ENCODE measurements at regions not wholly inside any gene's neighbourhood (a gene's known extent, or its start where the extent isn't known, plus 50 kb on each side); places are given as distances from the start of the nearest gene placed in this dataset.

GRCh38 chr3:21062831-21063294 is 688.1 kb downstream of the ZNF385D start:
- 28 to 43% methylated on average over 4 of the region's 4 CpGs for WGBS, 2 donors
- H3K4me1 ChIP-seq: no peaks in the 10 kb centered on the region
- H3K9me3 ChIP-seq: no peaks in the 10 kb centered on the region
- no peaks in the 10 kb centered on the region for H3K27me3 ChIP-seq
- no peak for DNase-seq (ENCODE audit: low spot score in 2 of 2)
- H3K36me3 ChIP-seq: no peaks in the 10 kb centered on the region
- no peak overlapping the region for H3K4me3 ChIP-seq
- TF ChIP-seq, protein P1, sequence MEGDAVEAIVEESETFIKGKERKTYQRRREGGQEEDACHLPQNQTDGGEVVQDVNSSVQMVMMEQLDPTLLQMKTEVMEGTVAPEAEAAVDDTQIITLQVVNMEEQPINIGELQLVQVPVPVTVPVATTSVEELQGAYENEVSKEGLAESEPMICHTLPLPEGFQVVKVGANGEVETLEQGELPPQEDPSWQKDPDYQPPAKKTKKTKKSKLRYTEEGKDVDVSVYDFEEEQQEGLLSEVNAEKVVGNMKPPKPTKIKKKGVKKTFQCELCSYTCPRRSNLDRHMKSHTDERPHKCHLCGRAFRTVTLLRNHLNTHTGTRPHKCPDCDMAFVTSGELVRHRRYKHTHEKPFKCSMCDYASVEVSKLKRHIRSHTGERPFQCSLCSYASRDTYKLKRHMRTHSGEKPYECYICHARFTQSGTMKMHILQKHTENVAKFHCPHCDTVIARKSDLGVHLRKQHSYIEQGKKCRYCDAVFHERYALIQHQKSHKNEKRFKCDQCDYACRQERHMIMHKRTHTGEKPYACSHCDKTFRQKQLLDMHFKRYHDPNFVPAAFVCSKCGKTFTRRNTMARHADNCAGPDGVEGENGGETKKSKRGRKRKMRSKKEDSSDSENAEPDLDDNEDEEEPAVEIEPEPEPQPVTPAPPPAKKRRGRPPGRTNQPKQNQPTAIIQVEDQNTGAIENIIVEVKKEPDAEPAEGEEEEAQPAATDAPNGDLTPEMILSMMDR (IDR thresholded peaks at IDR 0.05): no peak
- TF ChIP-seq EP300 (IDR thresholded peaks at IDR 0.05) (no peak), POLR2A (IDR thresholded peaks at IDR 0.05) (no peak)
- H3K27ac ChIP-seq: no peak overlapping the region

DNA sequence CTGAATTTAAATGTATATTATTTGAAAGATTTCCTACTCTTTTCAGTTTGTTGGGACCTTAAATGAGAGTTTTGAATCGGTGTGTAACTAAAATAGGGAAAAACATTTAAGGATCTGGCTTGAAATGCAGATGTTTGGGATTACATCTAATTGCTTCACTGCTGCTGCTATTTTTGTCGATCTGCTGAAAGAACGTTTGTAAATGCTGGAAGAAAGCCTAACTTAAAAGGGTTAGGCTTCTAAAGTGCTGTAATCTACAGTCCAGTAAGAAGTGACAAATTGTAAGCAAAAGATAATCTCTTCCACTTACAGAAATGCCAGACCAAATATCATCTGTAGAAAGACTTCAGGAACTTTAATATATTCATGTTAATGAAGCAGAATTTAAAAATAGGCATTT is 691.6 kb downstream of the ZNF385D start:
- DNase-seq (ENCODE audit: low spot score in 2 of 2): no peak
- 26 to 33% methylated on average over 3 of the region's 3 CpGs for WGBS, 2 donors
- no peak overlapping the region for H3K27ac ChIP-seq
- H3K9me3 ChIP-seq: no peaks in the 10 kb centered on the region
- H3K4me1 ChIP-seq: no peaks in the 10 kb centered on the region
- H3K27me3 ChIP-seq: no peaks in the 10 kb centered on the region
- H3K36me3 ChIP-seq: no peaks in the 10 kb centered on the region
- H3K4me3 ChIP-seq: no peak overlapping the region
- TF ChIP-seq, protein P1 (IDR thresholded peaks at IDR 0.05): no peak
- TF ChIP-seq POLR2A (IDR thresholded peaks at IDR 0.05) (no peak), EP300 (IDR thresholded peaks at IDR 0.05) (no peak)

DNA sequence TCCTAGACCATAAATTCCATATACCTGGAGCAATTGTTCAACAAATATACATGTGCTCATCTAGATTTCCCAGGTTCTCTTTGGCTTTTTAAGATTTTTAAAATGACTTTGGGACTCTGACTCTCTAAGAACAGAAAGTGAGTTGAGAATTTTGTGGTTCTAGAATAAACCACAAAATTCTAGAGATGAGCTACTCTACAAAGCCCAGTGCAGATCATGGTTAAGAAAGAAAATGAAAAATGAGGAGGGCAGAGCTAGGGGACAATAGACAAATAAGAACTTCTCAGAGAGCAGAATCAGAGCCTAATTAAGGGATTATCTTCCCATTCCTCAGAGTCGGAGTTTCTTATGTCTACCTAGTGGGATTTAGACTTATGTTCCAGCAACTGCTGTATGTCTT is 694.7 kb downstream of the ZNF385D start:
- no peaks in the 10 kb centered on the region for H3K36me3 ChIP-seq
- no peak overlapping the region for H3K4me3 ChIP-seq
- no peaks in the 10 kb centered on the region for H3K4me1 ChIP-seq
- no peaks in the 10 kb centered on the region for H3K27me3 ChIP-seq
- no peak for TF ChIP-seq POLR2A (IDR thresholded peaks at IDR 0.05)
- no peaks in the 10 kb centered on the region for H3K9me3 ChIP-seq
- H3K27ac ChIP-seq: no peak overlapping the region
- no peak for DNase-seq (ENCODE audit: low spot score in 2 of 2)
- 83 to 89% methylated on average over 1 of the region's 1 CpG for WGBS, 2 donors

DNA sequence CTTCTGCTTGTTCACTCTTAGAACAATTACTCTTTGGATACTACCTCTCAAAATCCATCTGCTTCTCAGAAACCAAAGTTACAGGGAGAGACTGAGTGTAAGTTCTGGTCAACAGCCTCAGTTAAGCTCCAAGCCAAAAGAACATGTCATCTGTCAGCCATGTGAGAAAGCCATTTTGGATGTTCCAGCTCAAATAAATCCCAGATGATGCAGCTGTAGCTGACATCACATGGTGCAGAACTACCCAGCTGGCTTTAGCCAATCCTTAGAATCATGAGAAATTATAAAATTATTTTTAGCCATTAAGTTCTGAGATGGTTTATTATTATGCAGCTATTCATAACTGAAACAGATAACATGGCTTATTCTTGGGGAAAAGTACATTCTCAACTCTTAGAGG is 696.0 kb downstream of the ZNF385D start:
- Histone ChIP-seq H3K9me3 (no peaks in the 10 kb centered on the region), H3K4me3 (no peak overlapping the region), H3K27me3 (no peaks in the 10 kb centered on the region), H3K4me1 (no peaks in the 10 kb centered on the region), H3K36me3 (no peaks in the 10 kb centered on the region), H3K27ac (no peak overlapping the region)
- TF ChIP-seq, protein P1 (IDR thresholded peaks at IDR 0.05): no peak
- TF ChIP-seq EP300 (IDR thresholded peaks at IDR 0.05) (peak in 1 of 2 donors; percentile 10), POLR2A (IDR thresholded peaks at IDR 0.05) (no peak)
- DNase-seq (ENCODE audit: low spot score in 2 of 2): no peak

- Histone ChIP-seq H3K4me1 (no peaks in the 10 kb centered on the region), H3K4me3 (no peak overlapping the region), H3K36me3 (no peaks in the 10 kb centered on the region), H3K9me3 (no peaks in the 10 kb centered on the region), H3K27ac (no peak overlapping the region), H3K27me3 (no peaks in the 10 kb centered on the region)
- 72 to 74% methylated on average over 3 of the region's 3 CpGs for WGBS, 2 donors
- TF ChIP-seq, protein P1 (IDR thresholded peaks at IDR 0.05): no peak
- TF ChIP-seq EP300 (IDR thresholded peaks at IDR 0.05): no peak
- no peak for TF ChIP-seq POLR2A (IDR thresholded peaks at IDR 0.05)
- no peak for DNase-seq (ENCODE audit: low spot score in 2 of 2)
Observed at GRCh38 chr3:21054064-21054463, 696.9 kb downstream of the ZNF385D start.

Data from tibial nerve (tissue), 4 donors.